AG04450 (cell line): ENCODE measurements at regions not wholly inside any gene's neighbourhood (a gene's known extent, or its start where the extent isn't known, plus 50 kb on each side); places are given as distances from the start of the nearest gene placed in this dataset.

Source experiments
- CTCF ChIA-PET: fragments of 300-600, 350-600 bp; formaldehyde crosslinking; extraction: SDS; loops from one replicate; lab custom pipeline; 2022; ENCODE audit warnings: antibody characterized with exemption, inconsistent platforms; lab: Charles Lee
- POLR2A ChIA-PET: fragments of 350-600 bp; formaldehyde crosslinking; extraction: SDS; loops from one replicate; lab custom pipeline; 2021; ENCODE audit warnings: antibody characterized with exemption, inconsistent platforms; lab: Yijun Ruan, JAX
- DNase-seq: peaks from one replicate; pipeline ENCODE4 v3.0.0-alpha.2; 2011; ENCODE audit warnings: low read depth, low spot score
- H3K27ac ChIP-seq: one replicate; pipeline ENCODE4 v1.5.1; 2012; ENCODE audit warnings: low read depth, low read length, control low read depth
- H3K27me3 ChIP-seq: one replicate; pipeline ENCODE4 v1.6.0; 2012; ENCODE audit warnings: low read length; ENCODE audit not compliant: control insufficient read depth, insufficient read depth
- H3K4me3 ChIP-seq: 2 replicates; pipeline ENCODE4 v1.5.1; 2011; ENCODE audit warnings: mild to moderate bottlenecking, low read depth, low read length, control low read depth
- H3K9me3 ChIP-seq: 2 replicates; pipeline ENCODE4 v1.5.1; 2012; ENCODE audit warnings: low read length; ENCODE audit not compliant: control insufficient read depth, insufficient read depth
- CTCF ChIP-seq: IDR thresholded peaks from 2 replicates; pipeline ENCODE4 v1.5.1; 2011; ENCODE audit warnings: low read depth, low read length, control low read depth, inconsistent platforms

- DNase-seq, result no peak
- ChIA-PET CTCF (interaction anchor here (1.2 kb wide), 1 partner anchor 529 kb away, joined by 3 read pairs; no protein-coding TSS in a partner anchor), POLR2A (interaction anchor here (0.5 to 1.2 kb wide), 3 partner anchors 11 to 154 kb away, joined by 3 to 7 read pairs (median 3); no protein-coding TSS in a partner anchor)
- H3K27ac ChIP-seq, result peak overlapping the region; percentile 97
- no peak for TF ChIP-seq CTCF
- H3K27me3 ChIP-seq, result no peaks in the 10 kb centered on the region
- no peaks in the 10 kb centered on the region for H3K9me3 ChIP-seq
- no peak overlapping the region for H3K4me3 ChIP-seq
Measured at GRCh38 chr2:67502346-67503065, 105.4 kb downstream of the ETAA1 start.

GRCh38 chr2:67503066-67503795 lies 106.1 kb downstream of the ETAA1 start:
- TF ChIP-seq CTCF, result no peak
- ChIA-PET CTCF (interaction anchor here (1.2 kb wide), 1 partner anchor 528 kb away, joined by 3 read pairs; no protein-coding TSS in a partner anchor), POLR2A (interaction anchor here (0.5 to 1.2 kb wide), 5 partner anchors 11 to 153 kb away, joined by 3 to 7 read pairs (median 3); no protein-coding TSS in a partner anchor)
- DNase-seq, result peak; percentile 92
- Histone ChIP-seq H3K27me3 (no peaks in the 10 kb centered on the region), H3K4me3 (no peak overlapping the region), H3K27ac (peak overlapping the region; percentile 97), H3K9me3 (no peaks in the 10 kb centered on the region)

GRCh38 chr2:67510745-67511144 lies 113.6 kb downstream of the ETAA1 start:
- Histone ChIP-seq H3K4me3 (no peak overlapping the region), H3K9me3 (no peaks in the 10 kb centered on the region), H3K27me3 (no peaks in the 10 kb centered on the region), H3K27ac (no peak overlapping the region)
- TF ChIP-seq CTCF, result no peak
- ChIA-PET CTCF (interaction anchor here (1.2 kb wide), 1 partner anchor 1081 kb away, joined by 3 read pairs; no protein-coding TSS in a partner anchor), POLR2A (no interaction called here)
- DNase-seq, result no peak

- TF ChIP-seq CTCF, result no peak
- no peaks in the 10 kb centered on the region for H3K27me3 ChIP-seq
- ChIA-PET POLR2A (no interaction called here), CTCF (interaction anchor here (0.7 kb wide), 1 partner anchor 1086 kb away, joined by 10 read pairs; no protein-coding TSS in a partner anchor)
- H3K9me3 ChIP-seq, result no peaks in the 10 kb centered on the region
- H3K4me3 ChIP-seq, result no peak overlapping the region
- H3K27ac ChIP-seq, result no peak overlapping the region
- DNase-seq, result peak; percentile 42
Measured at GRCh38 chr2:67514515-67514914, 117.4 kb downstream of the ETAA1 start.
